HEK293T (cell line): ENCODE measurements at regions not wholly inside any gene's neighbourhood (a gene's known extent, or its start where the extent isn't known, plus 50 kb on each side); places are given as distances from the start of the nearest gene placed in this dataset.

ENCODE experiments used
- CTCF ChIA-PET: fragments of 350-600 bp; formaldehyde crosslinking; extraction: SDS; loops from one replicate; lab custom pipeline; 2021; ENCODE audit warnings: antibody characterized with exemption, inconsistent platforms; lab: Yijun Ruan, JAX
- POLR2A ChIA-PET: fragments of 350-600 bp; formaldehyde crosslinking; extraction: SDS; loops from one replicate; lab custom pipeline; 2020; ENCODE audit warnings: antibody characterized with exemption, inconsistent platforms; lab: Yijun Ruan, JAX
- DNase-seq: peaks from one replicate; pipeline ENCODE4 v3.0.0; 2012; ENCODE audit warnings: mixed read lengths; ENCODE audit errors: extremely low spot score
- ARNT ChIP-seq: fragments of 450-650 bp; IDR thresholded peaks from 2 replicates; pipeline ENCODE4 v1.6.1; 2017; ENCODE audit warnings: mild to moderate bottlenecking
- BHLHE40 ChIP-seq: fragments of 450-650 bp; IDR thresholded peaks from 2 replicates; pipeline ENCODE4 v1.6.1; 2016; ENCODE audit warnings: mild to moderate bottlenecking, moderate library complexity, borderline replicate concordance
- CTBP1 ChIP-seq: fragments of 450-650 bp; IDR thresholded peaks from 2 replicates; pipeline ENCODE4 v1.6.1; 2016; ENCODE audit warnings: borderline replicate concordance
- ELF4 ChIP-seq: fragments of 450-650 bp; IDR thresholded peaks from 2 replicates; pipeline ENCODE4 v1.6.1; 2017; ENCODE audit warnings: antibody characterized with exemption
- FOXA1 ChIP-seq: fragments of 450-650 bp; IDR thresholded peaks from 2 replicates; pipeline ENCODE4 v1.6.1; 2016; ENCODE audit warnings: mild to moderate bottlenecking
- FOXK2 ChIP-seq: fragments of 450-650 bp; IDR thresholded peaks from 2 replicates; pipeline ENCODE4 v1.6.1; 2016; ENCODE audit warnings: mild to moderate bottlenecking
- FOXM1 ChIP-seq: fragments of 450-650 bp; IDR thresholded peaks from 2 replicates; pipeline ENCODE4 v1.6.1; 2017; ENCODE audit warnings: mild to moderate bottlenecking, borderline replicate concordance
- HDGF ChIP-seq: fragments of 450-650 bp; IDR thresholded peaks from 2 replicates; pipeline ENCODE4 v1.6.1; 2017; ENCODE audit warnings: antibody characterized with exemption, borderline replicate concordance
- L3MBTL2 ChIP-seq: fragments of 450-650 bp; conservative IDR thresholded peaks from 2 replicates; pipeline ENCODE4 v1.6.1; 2016; ENCODE audit warnings: mild to moderate bottlenecking
- LEF1 ChIP-seq: fragments of 450-650 bp; IDR thresholded peaks from 2 replicates; pipeline ENCODE4 v1.6.1; 2017; ENCODE audit warnings: mild to moderate bottlenecking, borderline replicate concordance
- NFRKB ChIP-seq: fragments of 450-650 bp; IDR thresholded peaks from 2 replicates; pipeline ENCODE4 v1.6.1; 2016; ENCODE audit warnings: mild to moderate bottlenecking, moderate library complexity
- SP1 ChIP-seq: fragments of 450-650 bp; IDR thresholded peaks from 2 replicates; pipeline ENCODE4 v1.6.1; 2017
- SUZ12 ChIP-seq: fragments of 450-650 bp; IDR thresholded peaks from 2 replicates; pipeline ENCODE4 v1.6.1; 2016; ENCODE audit warnings: mild to moderate bottlenecking
- TARDBP ChIP-seq: fragments of 450-650 bp; IDR thresholded peaks from 2 replicates; pipeline ENCODE4 v1.6.1; 2016
- ZNF384 ChIP-seq: fragments of 450-650 bp; IDR thresholded peaks from 2 replicates; pipeline ENCODE4 v1.6.1; 2016
- TF ChIP-seq, protein P1 (sequence below): fragments of 450-650 bp; IDR thresholded peaks from 2 replicates; pipeline ENCODE4 v1.6.1; 2016

- POLR2A ChIA-PET = no interaction called here
These were observed 626.3 kb downstream of the TBC1D22A start for GRCh38 chr22:47388778-47389177.

GRCh38 chr22:47388331-47388730 lies 625.9 kb downstream of the TBC1D22A start:
- ChIA-PET POLR2A (no interaction called here), CTCF (no interaction called here)
- no peak for DNase-seq
- TF ChIP-seq SUZ12 (no peak), FOXA1 (no peak), L3MBTL2 (no peak), CTBP1 (no peak), SP1 (no peak), BHLHE40 (no peak), FOXM1 (no peak), ARNT (no peak), TARDBP (no peak), ZNF384 (no peak), HDGF (no peak), NFRKB (no peak), LEF1 (no peak), FOXK2 (no peak), ELF4 (no peak)
- TF ChIP-seq, protein P1, sequence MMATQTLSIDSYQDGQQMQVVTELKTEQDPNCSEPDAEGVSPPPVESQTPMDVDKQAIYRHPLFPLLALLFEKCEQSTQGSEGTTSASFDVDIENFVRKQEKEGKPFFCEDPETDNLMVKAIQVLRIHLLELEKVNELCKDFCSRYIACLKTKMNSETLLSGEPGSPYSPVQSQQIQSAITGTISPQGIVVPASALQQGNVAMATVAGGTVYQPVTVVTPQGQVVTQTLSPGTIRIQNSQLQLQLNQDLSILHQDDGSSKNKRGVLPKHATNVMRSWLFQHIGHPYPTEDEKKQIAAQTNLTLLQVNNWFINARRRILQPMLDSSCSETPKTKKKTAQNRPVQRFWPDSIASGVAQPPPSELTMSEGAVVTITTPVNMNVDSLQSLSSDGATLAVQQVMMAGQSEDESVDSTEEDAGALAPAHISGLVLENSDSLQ = no peak

More at GRCh38 chr22:47388778-47389177, 626.3 kb downstream of the TBC1D22A start:
- DNase-seq = no peak
- TF ChIP-seq, protein P1 = no peak
- TF ChIP-seq LEF1 = no peak
- CTCF ChIA-PET = no interaction called here

DNA sequence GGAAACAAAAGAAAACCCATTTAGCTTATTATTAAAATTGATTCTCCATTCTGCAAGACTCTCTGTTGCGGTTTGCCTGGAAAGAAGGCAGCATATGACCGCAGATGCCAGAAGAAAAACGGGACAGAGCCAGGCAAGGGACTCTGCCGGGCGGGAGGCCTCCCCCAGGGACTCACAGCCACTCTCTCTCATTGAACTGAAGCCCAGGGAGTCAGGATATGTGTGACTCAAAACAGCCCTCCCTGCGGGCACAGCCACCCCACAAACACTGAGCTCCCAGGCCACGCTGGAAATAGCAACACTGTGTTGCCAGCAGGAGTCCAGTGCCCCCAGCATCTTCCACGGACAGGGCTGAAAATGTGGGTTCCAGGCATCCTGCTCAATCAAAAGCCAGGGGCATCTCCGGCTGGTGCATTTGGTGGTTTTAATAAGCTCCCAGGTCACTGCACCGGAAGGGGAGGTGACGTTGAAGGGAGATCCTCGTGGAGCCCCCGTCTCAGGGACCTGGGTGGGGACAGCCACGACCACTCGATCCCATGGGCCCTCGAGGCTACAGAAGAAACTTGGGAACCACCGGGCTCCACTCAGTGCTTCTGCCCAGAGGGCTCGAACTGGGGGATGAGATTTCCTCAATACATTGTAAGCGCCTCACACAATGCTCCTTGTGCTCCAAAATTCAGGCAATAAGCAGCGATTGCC lies 624.5 kb downstream of the TBC1D22A start:
- TF ChIP-seq, protein P1 = no peak
- no peak for TF ChIP-seq CTBP1
- TF ChIP-seq FOXA1 = no peak
- TF ChIP-seq ZNF384 = no peak
- TF ChIP-seq HDGF = no peak
- no peak for TF ChIP-seq ARNT
- no peak for DNase-seq
- ChIA-PET POLR2A (no interaction called here), CTCF (no interaction called here)

DNA sequence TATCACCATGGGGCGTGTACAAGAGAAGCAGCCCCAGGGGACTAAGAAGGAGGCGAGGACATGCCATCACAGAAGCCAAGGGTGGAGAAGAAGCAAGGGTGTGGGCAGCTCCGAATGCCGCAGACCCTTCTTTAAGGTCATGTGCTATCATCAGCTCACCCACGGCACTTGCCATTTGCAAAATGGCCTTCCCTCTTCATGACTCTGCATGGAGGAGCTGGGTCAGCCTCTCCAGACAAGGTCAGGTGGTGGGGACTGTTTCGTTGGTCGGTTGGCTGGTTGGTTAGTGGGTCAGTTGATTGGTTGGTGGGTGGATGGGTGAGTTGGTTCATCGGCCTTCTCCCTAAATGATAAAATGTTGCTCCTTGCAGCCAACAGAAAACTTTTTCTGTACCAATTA lies 622.5 kb downstream of the TBC1D22A start:
- ChIA-PET POLR2A (no interaction called here), CTCF (no interaction called here)
- DNase-seq = no peak
- TF ChIP-seq SUZ12 (no peak), SP1 (no peak), L3MBTL2 (no peak)

- no peak for TF ChIP-seq ELF4
- TF ChIP-seq CTBP1 = no peak
- TF ChIP-seq ARNT = no peak
- DNase-seq = no peak
- ChIA-PET POLR2A (no interaction called here), CTCF (no interaction called here)
These were observed 619.9 kb downstream of the TBC1D22A start for GRCh38 chr22:47382164-47382890.

DNA sequence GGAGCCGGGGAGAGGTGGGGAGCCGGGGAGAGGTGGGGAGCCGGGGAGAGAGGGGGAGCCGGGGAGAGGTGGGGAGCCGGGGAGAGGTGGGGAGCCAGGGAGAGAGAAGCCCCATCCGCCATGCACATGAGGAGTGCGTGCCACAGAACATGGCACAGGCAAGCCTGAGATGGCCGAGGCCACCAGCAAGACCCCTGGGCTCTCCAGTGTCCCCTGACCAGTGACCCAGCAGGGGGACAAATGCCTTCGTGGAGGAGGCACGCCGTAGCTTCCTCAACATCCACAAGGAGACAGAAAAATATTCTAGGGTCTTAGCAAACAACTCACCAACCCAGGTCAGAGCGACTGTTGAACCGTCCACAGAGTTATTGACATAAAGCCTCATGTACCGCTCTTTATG lies 618.8 kb downstream of the TBC1D22A start:
- DNase-seq = no peak
- TF ChIP-seq HDGF (no peak), ELF4 (no peak), FOXK2 (no peak), FOXM1 (no peak), ZNF384 (no peak), SP1 (no peak), BHLHE40 (no peak), ARNT (no peak), LEF1 (no peak), L3MBTL2 (no peak), SUZ12 (no peak), CTBP1 (no peak), FOXA1 (no peak), TARDBP (no peak), NFRKB (no peak)
- TF ChIP-seq, protein P1 = no peak
- ChIA-PET CTCF (no interaction called here), POLR2A (no interaction called here)
